ENCODE measurements at regions not wholly inside any gene's neighbourhood (a gene's known extent, or its start where the extent isn't known, plus 50 kb on each side); places are given as distances from the start of the nearest gene placed in this dataset.

DNA sequence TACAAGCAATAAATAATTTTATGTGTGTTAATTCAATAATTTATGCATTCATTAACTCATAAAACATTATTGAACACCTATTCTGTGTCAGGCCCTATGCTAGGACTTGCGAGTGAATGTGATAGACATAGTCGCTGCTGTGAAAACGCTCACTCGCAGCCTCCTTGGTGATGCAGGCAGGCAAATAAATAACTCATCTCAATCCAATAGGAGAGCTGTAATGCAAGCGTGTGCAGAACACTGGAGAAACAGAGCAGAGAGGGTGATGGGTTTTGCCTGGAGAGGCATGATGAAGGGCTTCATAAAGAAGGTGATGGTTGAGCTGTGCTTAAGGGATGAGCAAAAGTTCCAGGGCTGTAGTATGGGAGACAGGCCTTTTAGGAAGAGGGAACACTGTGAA lies 111.3 kb upstream of the ZNF462 start:
- TF ChIP-seq POLR2A (IDR thresholded peaks at IDR 0.05), result no peak
- TF ChIP-seq, protein P1, sequence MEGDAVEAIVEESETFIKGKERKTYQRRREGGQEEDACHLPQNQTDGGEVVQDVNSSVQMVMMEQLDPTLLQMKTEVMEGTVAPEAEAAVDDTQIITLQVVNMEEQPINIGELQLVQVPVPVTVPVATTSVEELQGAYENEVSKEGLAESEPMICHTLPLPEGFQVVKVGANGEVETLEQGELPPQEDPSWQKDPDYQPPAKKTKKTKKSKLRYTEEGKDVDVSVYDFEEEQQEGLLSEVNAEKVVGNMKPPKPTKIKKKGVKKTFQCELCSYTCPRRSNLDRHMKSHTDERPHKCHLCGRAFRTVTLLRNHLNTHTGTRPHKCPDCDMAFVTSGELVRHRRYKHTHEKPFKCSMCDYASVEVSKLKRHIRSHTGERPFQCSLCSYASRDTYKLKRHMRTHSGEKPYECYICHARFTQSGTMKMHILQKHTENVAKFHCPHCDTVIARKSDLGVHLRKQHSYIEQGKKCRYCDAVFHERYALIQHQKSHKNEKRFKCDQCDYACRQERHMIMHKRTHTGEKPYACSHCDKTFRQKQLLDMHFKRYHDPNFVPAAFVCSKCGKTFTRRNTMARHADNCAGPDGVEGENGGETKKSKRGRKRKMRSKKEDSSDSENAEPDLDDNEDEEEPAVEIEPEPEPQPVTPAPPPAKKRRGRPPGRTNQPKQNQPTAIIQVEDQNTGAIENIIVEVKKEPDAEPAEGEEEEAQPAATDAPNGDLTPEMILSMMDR (IDR thresholded peaks at IDR 0.05), result no peak
- H3K27ac ChIP-seq, result no peak overlapping the region
- H3K9me3 ChIP-seq, result no peaks in the 10 kb centered on the region
- DNase-seq (no peak), ATAC-seq (no peak)
- H3K4me3 ChIP-seq, result no peak overlapping the region
- no peaks in the 10 kb centered on the region for H3K36me3 ChIP-seq (replicated peaks in 1 of 2; ENCODE audit: insufficient read depth in 1 of 2, low read depth in 2 of 2)
- peaks cover 37% of the 10 kb centered on the region for H3K4me1 ChIP-seq
- H3K27me3 ChIP-seq, result no peaks in the 10 kb centered on the region
- intact Hi-C loops (cut with DNase I), result no loop called here
- 91 to 96% methylated on average over 5 of the region's 5 CpGs for WGBS, 2 donors

DNA sequence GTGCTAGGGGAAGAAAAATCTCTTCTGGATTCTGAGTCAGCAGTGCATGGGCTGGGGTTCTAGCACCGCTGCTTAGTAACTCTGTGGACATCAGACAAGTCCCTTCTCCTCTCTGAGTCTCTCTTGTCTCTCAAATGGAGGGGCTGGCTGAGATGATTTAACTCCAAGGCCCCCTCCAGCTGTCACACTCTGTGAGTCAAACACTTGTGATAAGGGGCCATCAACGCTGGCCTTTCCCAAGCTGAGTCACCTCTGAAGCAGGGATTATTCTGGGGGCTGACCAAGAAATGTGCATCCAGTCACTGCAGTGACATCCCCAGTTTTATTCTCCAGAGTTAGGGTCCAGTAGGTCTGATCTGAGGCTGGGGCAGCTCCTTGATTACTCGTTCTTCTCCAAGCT lies 110.4 kb upstream of the ZNF462 start:
- ATAC-seq, result no peak
- intact Hi-C loops (cut with DNase I), result no loop called here
- no peaks in the 10 kb centered on the region for H3K27me3 ChIP-seq

DNA sequence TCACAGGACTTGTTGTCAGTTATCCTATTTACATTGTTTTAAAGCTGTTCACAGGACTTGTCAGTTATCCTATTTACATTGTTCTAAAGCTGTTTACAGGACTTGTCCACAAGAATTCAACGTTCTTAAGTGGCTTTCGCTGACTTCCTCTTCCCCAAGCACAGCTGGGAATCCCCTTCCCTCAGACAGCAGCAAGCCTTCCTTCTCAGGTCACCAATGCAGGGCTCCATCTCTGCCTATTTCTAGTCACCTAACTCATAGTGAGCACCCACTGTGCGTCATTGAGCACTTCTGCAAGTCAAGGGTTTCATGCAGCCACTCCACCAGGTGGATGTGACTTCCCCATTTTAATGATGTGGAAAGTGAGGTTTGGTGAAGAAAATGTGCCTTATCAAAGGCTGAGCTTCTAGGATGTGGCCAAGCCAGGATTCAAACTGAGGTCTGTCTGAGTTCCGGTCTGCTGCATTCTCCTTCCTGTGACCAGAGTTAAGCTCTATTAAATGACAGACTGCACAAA lies 109.8 kb upstream of the ZNF462 start:
- no peak for TF ChIP-seq POLR2A (IDR thresholded peaks at IDR 0.05)
- TF ChIP-seq, protein P1 (IDR thresholded peaks at IDR 0.05), result no peak
- no peak overlapping the region for H3K27ac ChIP-seq
- 44 to 52% methylated on average over 4 of the region's 4 CpGs for WGBS, 2 donors

More for the DNA sequence above, 110.4 kb upstream of the ZNF462 start:
- Histone ChIP-seq H3K4me1 (peaks cover 45% of the 10 kb centered on the region), H3K4me3 (no peak overlapping the region), H3K9me3 (no peaks in the 10 kb centered on the region), H3K36me3 (replicated peaks in 1 of 2; ENCODE audit: insufficient read depth in 1 of 2, low read depth in 2 of 2) (no peaks in the 10 kb centered on the region), H3K27ac (no peak overlapping the region)
- DNase-seq, result no peak
- WGBS, 2 donors, result 70 to 78% methylated on average over 3 of the region's 3 CpGs
- no peak for TF ChIP-seq POLR2A (IDR thresholded peaks at IDR 0.05)
- TF ChIP-seq, protein P1 (IDR thresholded peaks at IDR 0.05), result no peak

DNA sequence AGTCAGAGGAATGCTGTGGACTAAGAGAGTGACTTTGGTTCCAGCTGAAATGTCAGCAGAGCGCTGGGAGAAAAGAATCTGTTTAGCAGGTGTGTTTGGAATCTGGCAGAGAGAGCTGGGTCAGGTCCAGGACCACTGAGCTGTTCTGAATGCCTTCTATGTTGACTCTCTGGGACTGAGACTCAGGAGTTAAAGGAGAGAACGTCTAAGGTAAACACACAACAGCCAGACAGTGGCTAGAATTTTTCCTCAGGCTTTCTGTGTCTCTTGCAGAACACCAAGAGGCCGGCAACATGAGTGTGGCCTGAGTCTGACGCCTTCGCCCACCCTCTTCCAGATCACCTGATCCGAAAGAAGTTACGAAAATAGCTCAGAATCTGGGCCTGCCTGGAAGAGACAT lies 107.2 kb upstream of the ZNF462 start:
- 11 to 18% methylated on average over 7 of the region's 7 CpGs for WGBS, 2 donors
- peak; percentile 97 for ATAC-seq
- TF ChIP-seq, protein P1 (IDR thresholded peaks at IDR 0.05), result no peak
- peak in 1 of 3 donors; percentile 12 for TF ChIP-seq POLR2A (IDR thresholded peaks at IDR 0.05)
- H3K9me3 ChIP-seq, result no peaks in the 10 kb centered on the region
- H3K4me1 ChIP-seq, result peaks cover 55% of the 10 kb centered on the region
- no peaks in the 10 kb centered on the region for H3K36me3 ChIP-seq (replicated peaks in 1 of 2; ENCODE audit: insufficient read depth in 1 of 2, low read depth in 2 of 2)
- H3K4me3 ChIP-seq, result no peak overlapping the region
- DNase-seq, result peak; percentile 83 to 91 (median 90)
- no peaks in the 10 kb centered on the region for H3K27me3 ChIP-seq
- H3K27ac ChIP-seq, result peak overlapping the region; percentile 67 to 82 (median 70)
- intact Hi-C loops (cut with DNase I), result no loop called here

More for the DNA sequence above, 109.8 kb upstream of the ZNF462 start:
- Histone ChIP-seq H3K27me3 (no peaks in the 10 kb centered on the region), H3K4me3 (no peak overlapping the region), H3K4me1 (peaks cover 50% of the 10 kb centered on the region), H3K36me3 (replicated peaks in 1 of 2; ENCODE audit: insufficient read depth in 1 of 2, low read depth in 2 of 2) (no peaks in the 10 kb centered on the region), H3K9me3 (no peaks in the 10 kb centered on the region)
- DNase-seq (no peak), ATAC-seq (no peak)
- intact Hi-C loops (cut with DNase I), result no loop called here

DNA sequence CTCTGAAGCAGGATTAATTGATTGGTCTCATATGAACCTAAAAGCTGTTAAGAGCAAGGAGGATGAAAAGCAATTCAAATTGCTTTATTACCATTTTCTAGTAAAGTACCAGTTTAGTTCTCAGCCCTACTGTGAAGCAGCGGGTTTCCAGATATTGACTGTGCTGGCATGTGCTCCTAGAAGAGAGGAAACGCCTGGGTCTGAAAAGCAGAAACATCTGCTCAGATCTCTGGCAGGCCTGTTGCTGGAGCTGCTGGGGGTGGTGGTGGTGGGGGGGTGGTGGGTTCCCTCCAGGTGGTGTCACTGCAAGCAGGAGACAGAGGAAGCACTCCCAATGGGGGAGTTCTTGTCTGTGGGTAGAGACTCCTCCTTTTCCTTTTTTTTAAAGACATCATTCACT lies 105.5 kb upstream of the ZNF462 start:
- H3K36me3 ChIP-seq (replicated peaks in 1 of 2; ENCODE audit: insufficient read depth in 1 of 2, low read depth in 2 of 2), result no peaks in the 10 kb centered on the region
- H3K9me3 ChIP-seq, result no peaks in the 10 kb centered on the region
- intact Hi-C loops (cut with DNase I), result no loop called here
- no peaks in the 10 kb centered on the region for H3K27me3 ChIP-seq
- ATAC-seq (no peak), DNase-seq (no peak)
- no peak for TF ChIP-seq POLR2A (IDR thresholded peaks at IDR 0.05)
- TF ChIP-seq, protein P1 (IDR thresholded peaks at IDR 0.05), result no peak
- peaks cover 63% of the 10 kb centered on the region for H3K4me1 ChIP-seq
- peak overlapping the region in 1 of 4 donors; percentile 82 for H3K27ac ChIP-seq
- 25 to 48% methylated on average over 2 of the region's 2 CpGs for WGBS, 2 donors
- no peak overlapping the region for H3K4me3 ChIP-seq
